Adrenal gland (tissue), 9 donors: ENCODE measurements at regions not wholly inside any gene's neighbourhood (a gene's known extent, or its start where the extent isn't known, plus 50 kb on each side); places are given as distances from the start of the nearest gene placed in this dataset.

ENCODE experiments used
- DNase-seq, 7 donors: peaks; one replicate each; pipeline ENCODE4 v3.0.0-alpha.2; 2019 to 2020
- H3K27ac ChIP-seq, 5 donors: fragments of 200-600 bp; sonication (generic) in 4 of 5; 1 replicate in 3 of 5; 2 replicates in 2 of 5; pipeline versions ENCODE4 v1.5.1 to v1.8.0; 2016 to 2020; ENCODE audit warnings: mild to moderate bottlenecking in 1 of 5
- H3K27me3 ChIP-seq: fragments of 200-600 bp; 2 replicates; pipeline ENCODE4 v1.8.0; 2021
- H3K36me3 ChIP-seq, 2 donors: fragments of 200-600 bp; replicated peaks in 1 of 2; 1 replicate in 1 of 2; 2 replicates in 1 of 2; pipeline versions ENCODE4 v1.5.1 to v1.8.0; 2018 to 2022
- H3K4me1 ChIP-seq, 2 donors: fragments of 200-600 bp; replicated peaks in 1 of 2; 1 replicate in 1 of 2; 2 replicates in 1 of 2; pipeline versions ENCODE4 v1.5.1 to v1.8.0; 2018 to 2021
- H3K4me3 ChIP-seq, 4 donors: fragments of 200-600 bp; sonication (generic) in 3 of 4; one replicate each; pipeline ENCODE4 v1.5.1; 2016 to 2018
- H3K9me3 ChIP-seq, 3 donors: fragments of 200-600 bp; sonication (generic) in 1 of 3; replicated peaks in 1 of 3; 1 replicate in 2 of 3; 2 replicates in 1 of 3; pipeline versions ENCODE4 v1.5.1 to v1.8.0; 2016 to 2021
- POLR2A ChIP-seq, 2 donors: fragments of 450-650 bp; IDR thresholded peaks; one replicate each; pipeline ENCODE4 v1.6.1; 2017; ENCODE audit warnings: antibody characterized with exemption in 2 of 2, mild to moderate bottlenecking in 2 of 2, moderate library complexity in 1 of 2
- WGBS, 4 donors: extraction: QIAGEN DNeasy Blood & Tissue Kit in 2 of 4; methylation state at CpG; one replicate each; pipeline versions ENCODE4 v1.1.5 to v1.1.7; 2013 to 2017; 5-methylcytosine and 5-hydroxymethylcytosine counted together
- intact Hi-C, 2 donors: fragments of 100-400 bp; cut with DNase I; formaldehyde crosslinking; loops; one replicate each; pipeline versions ENCODE4 v1.14.1 to v1.15.0; 2022 to 2023
- TF ChIP-seq, protein P1 (sequence below), 6 experiments: fragments of 450-650 bp in 4 of 6; fragments of 200-600 bp in 2 of 6; sonication (generic) in 1 of 6; IDR thresholded peaks; 1 replicate in 5 of 6; 2 replicates in 1 of 6; pipeline versions ENCODE4 v1.5.1 to v1.8.0; 2016 to 2021; ENCODE audit warnings: antibody characterized with exemption in 6 of 6, mild to moderate bottlenecking in 2 of 6, moderate library complexity in 1 of 6
- donor health status: healthy with polysubstance abuse.
- donor health status: Bipolar disorder and iron deficiency.
- donor health status: DM: yes; HTN: yes; CAD: no.
- donor health status: DM: no; HTN: no; CAD: no.
- donor health status: DM: no; HTN: no; CAD: no.

DNA sequence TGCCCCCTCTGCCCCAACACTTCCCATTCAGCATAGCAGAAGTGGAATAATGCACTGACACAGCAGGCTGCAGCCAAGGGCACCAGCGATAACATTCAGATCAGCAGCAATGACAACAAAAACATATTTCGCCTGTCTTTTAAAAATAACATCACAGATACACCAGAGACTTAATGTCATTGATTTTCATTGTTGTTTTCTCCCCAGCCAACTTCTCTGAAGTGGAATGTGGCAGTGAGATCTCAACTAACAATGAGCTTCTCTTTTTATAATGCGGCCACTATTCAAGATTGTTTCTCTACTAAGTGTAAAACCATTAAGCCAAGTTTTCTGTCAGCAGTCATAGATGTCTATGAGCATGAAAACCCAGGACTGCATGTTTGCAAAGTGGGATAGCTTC is 158.2 kb upstream of the TMEM229A start:
- Histone ChIP-seq H3K4me3 (no peak overlapping the region), H3K9me3 (no peaks in the 10 kb centered on the region), H3K36me3 (no peaks in the 10 kb centered on the region), H3K27ac (no peak overlapping the region), H3K27me3 (no peaks in the 10 kb centered on the region), H3K4me1 (no peaks in the 10 kb centered on the region)
- WGBS, 4 donors = 50 to 58% (median 53%) methylated on average over 3 of the region's 3 CpGs
- TF ChIP-seq, protein P1, sequence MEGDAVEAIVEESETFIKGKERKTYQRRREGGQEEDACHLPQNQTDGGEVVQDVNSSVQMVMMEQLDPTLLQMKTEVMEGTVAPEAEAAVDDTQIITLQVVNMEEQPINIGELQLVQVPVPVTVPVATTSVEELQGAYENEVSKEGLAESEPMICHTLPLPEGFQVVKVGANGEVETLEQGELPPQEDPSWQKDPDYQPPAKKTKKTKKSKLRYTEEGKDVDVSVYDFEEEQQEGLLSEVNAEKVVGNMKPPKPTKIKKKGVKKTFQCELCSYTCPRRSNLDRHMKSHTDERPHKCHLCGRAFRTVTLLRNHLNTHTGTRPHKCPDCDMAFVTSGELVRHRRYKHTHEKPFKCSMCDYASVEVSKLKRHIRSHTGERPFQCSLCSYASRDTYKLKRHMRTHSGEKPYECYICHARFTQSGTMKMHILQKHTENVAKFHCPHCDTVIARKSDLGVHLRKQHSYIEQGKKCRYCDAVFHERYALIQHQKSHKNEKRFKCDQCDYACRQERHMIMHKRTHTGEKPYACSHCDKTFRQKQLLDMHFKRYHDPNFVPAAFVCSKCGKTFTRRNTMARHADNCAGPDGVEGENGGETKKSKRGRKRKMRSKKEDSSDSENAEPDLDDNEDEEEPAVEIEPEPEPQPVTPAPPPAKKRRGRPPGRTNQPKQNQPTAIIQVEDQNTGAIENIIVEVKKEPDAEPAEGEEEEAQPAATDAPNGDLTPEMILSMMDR (IDR thresholded peaks at IDR 0.05) = no peak
- TF ChIP-seq POLR2A (IDR thresholded peaks at IDR 0.05) = no peak
- intact Hi-C loops = no loop called here
- DNase-seq = no peak

- Histone ChIP-seq H3K4me1 (no peaks in the 10 kb centered on the region), H3K4me3 (no peak overlapping the region), H3K36me3 (no peaks in the 10 kb centered on the region), H3K27ac (no peak overlapping the region), H3K9me3 (no peaks in the 10 kb centered on the region), H3K27me3 (no peaks in the 10 kb centered on the region)
- TF ChIP-seq POLR2A (IDR thresholded peaks at IDR 0.05) = no peak
- TF ChIP-seq, protein P1 (IDR thresholded peaks at IDR 0.05) = no peak
- intact Hi-C loops = no loop called here
- DNase-seq = no peak
- WGBS, 4 donors = 33 to 53% (median 49%) methylated on average over 1 of the region's 1 CpG
These were observed 155.7 kb upstream of the TMEM229A start for GRCh38 chr7:124188576-124188975.

- no peak for DNase-seq
- Histone ChIP-seq H3K27ac (no peak overlapping the region), H3K4me1 (no peaks in the 10 kb centered on the region), H3K9me3 (no peaks in the 10 kb centered on the region), H3K4me3 (no peak overlapping the region), H3K27me3 (no peaks in the 10 kb centered on the region), H3K36me3 (no peaks in the 10 kb centered on the region)
- WGBS, 4 donors = 64 to 83% (median 73%) methylated on average over 4 of the region's 4 CpGs
- TF ChIP-seq, protein P1 (IDR thresholded peaks at IDR 0.05) = no peak
- no peak for TF ChIP-seq POLR2A (IDR thresholded peaks at IDR 0.05)
- intact Hi-C loops = no loop called here
These were observed 155.1 kb upstream of the TMEM229A start for GRCh38 chr7:124187962-124188361.

GRCh38 chr7:124183649-124184048 is 150.8 kb upstream of the TMEM229A start:
- Histone ChIP-seq H3K4me3 (no peak overlapping the region), H3K27me3 (no peaks in the 10 kb centered on the region), H3K27ac (no peak overlapping the region), H3K36me3 (no peaks in the 10 kb centered on the region), H3K4me1 (no peaks in the 10 kb centered on the region), H3K9me3 (no peaks in the 10 kb centered on the region)
- TF ChIP-seq, protein P1 (IDR thresholded peaks at IDR 0.05) = no peak
- TF ChIP-seq POLR2A (IDR thresholded peaks at IDR 0.05) = no peak
- intact Hi-C loops = no loop called here
- DNase-seq = no peak
